Kidney (tissue), 13 donors: ENCODE measurements at regions not wholly inside any gene's neighbourhood (a gene's known extent, or its start where the extent isn't known, plus 50 kb on each side); places are given as distances from the start of the nearest gene placed in this dataset.

ENCODE experiments used
- DNase-seq, 5 donors: peaks; one replicate each; pipeline ENCODE4 v3.0.0-alpha.2; 2013 to 2020
- FAIRE-seq: peaks from 2 replicates; lab custom pipeline; 2012; peaks lifted over from hg19 to GRCh38; lab: Jason Lieb, UNC
- H3K27ac ChIP-seq, 2 donors: one replicate each; pipeline ENCODE4 v1.7.0; 2013; ENCODE audit warnings: low read depth in 2 of 2, low read length in 2 of 2, inconsistent platforms in 1 of 2
- H3K27me3 ChIP-seq: one replicate; pipeline ENCODE4 v1.7.1; 2013; ENCODE audit warnings: low read length, inconsistent platforms; ENCODE audit not compliant: control insufficient read depth, insufficient read depth
- H3K36me3 ChIP-seq, 3 donors: one replicate each; pipeline versions ENCODE4 v1.7.0 to v1.7.1; 2013; ENCODE audit warnings: low read length in 3 of 3, control low read depth in 1 of 3, inconsistent platforms in 1 of 3; ENCODE audit not compliant: insufficient read depth in 3 of 3, control insufficient read depth in 2 of 3
- H3K4me1 ChIP-seq, 3 donors: one replicate each; pipeline versions ENCODE4 v1.7.0 to v1.7.1; 2013; ENCODE audit warnings: low read length in 3 of 3, inconsistent platforms in 1 of 3, low read depth in 1 of 3; ENCODE audit not compliant: control insufficient read depth in 2 of 3, insufficient read depth in 2 of 3
- H3K4me3 ChIP-seq, 3 donors: one replicate each; pipeline versions ENCODE4 v1.7.0 to v1.8.1; 2013; ENCODE audit warnings: low read length in 3 of 3, control low read depth in 1 of 3, inconsistent platforms in 1 of 3
- H3K9ac ChIP-seq, 3 donors: one replicate each; pipeline versions ENCODE4 v1.7.0 to v1.7.1; 2013; ENCODE audit warnings: low read length in 3 of 3, control low read depth in 1 of 3, inconsistent platforms in 1 of 3
- H3K9me3 ChIP-seq, 3 donors: one replicate each; pipeline versions ENCODE4 v1.7.0 to v1.7.1; 2013; ENCODE audit warnings: low read length in 3 of 3, control low read depth in 1 of 3, inconsistent platforms in 1 of 3; ENCODE audit not compliant: control insufficient read depth in 2 of 3, insufficient read depth in 1 of 3
- intact Hi-C: fragments of 100-400 bp; cut with DNase I; formaldehyde crosslinking; loops from one replicate; pipeline ENCODE4 v1.11.1; 2022
- TF ChIP-seq, protein P1 (sequence below): IDR thresholded peaks from 3 replicates; pipeline ENCODE4 v1.5.1; 2012; ENCODE audit warnings: mild to moderate bottlenecking, moderate library complexity, borderline replicate concordance; ENCODE audit not compliant: insufficient read depth; ENCODE audit errors: extremely low read depth
- donor health status: control.
- donor health status: control.
- donor health status: control.
- donor health status: control.
- donor health status: control.
- donor health status: DM: yes; HTN: yes; CAD: no.
- donor health status: Normal renal cell carcinoma (clear cell type).

DNA sequence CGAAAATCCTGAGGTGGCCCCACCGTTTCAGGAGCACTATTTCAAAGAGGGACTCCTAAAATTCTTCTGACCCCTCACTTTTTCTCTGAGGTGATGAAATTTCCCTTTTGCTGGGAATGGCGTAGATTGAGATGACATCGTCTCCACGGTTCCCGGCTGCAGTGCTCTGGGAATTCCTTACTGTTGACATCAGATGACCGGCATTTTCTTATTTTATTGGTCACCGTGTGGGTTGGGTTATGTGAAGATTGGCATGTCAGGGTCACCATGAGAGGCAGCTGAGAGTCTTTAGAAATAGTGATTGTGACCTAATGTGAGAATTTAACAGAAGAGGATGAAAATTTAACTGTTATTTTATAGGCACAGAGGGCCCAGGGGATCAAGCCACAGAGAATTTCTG lies 356.7 kb downstream of the FGF9 start:
- no peak for FAIRE-seq
- intact Hi-C loops, result no loop called here

DNA sequence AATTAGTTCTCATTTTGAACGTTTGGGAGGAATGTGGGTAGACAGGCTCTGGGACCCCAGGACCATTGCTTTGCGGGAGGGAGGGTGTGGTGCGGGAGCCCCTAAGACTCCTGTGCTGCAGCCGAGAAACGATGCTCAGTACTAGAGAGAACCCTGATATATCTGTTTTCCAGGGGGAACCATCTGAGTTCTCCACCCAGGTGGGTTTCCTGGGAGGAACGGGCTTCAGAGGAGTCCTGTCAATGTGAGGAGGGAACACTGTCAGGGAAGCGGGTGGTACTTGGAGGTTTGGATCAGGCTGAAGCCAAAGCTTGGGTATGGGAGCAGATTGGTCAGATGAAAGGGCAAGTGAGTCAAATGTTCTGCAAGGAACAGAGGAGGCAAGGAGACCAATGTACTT lies 358.0 kb downstream of the FGF9 start:
- no peaks in the 10 kb centered on the region for H3K27me3 ChIP-seq
- FAIRE-seq (no peak), DNase-seq (no peak)
- H3K9ac ChIP-seq, result no peak overlapping the region
- intact Hi-C loops, result no loop called here
- H3K9me3 ChIP-seq, result no peaks in the 10 kb centered on the region
- no peak overlapping the region for H3K4me3 ChIP-seq
- H3K4me1 ChIP-seq, result no peaks in the 10 kb centered on the region
- no peaks in the 10 kb centered on the region for H3K36me3 ChIP-seq
- TF ChIP-seq, protein P1, sequence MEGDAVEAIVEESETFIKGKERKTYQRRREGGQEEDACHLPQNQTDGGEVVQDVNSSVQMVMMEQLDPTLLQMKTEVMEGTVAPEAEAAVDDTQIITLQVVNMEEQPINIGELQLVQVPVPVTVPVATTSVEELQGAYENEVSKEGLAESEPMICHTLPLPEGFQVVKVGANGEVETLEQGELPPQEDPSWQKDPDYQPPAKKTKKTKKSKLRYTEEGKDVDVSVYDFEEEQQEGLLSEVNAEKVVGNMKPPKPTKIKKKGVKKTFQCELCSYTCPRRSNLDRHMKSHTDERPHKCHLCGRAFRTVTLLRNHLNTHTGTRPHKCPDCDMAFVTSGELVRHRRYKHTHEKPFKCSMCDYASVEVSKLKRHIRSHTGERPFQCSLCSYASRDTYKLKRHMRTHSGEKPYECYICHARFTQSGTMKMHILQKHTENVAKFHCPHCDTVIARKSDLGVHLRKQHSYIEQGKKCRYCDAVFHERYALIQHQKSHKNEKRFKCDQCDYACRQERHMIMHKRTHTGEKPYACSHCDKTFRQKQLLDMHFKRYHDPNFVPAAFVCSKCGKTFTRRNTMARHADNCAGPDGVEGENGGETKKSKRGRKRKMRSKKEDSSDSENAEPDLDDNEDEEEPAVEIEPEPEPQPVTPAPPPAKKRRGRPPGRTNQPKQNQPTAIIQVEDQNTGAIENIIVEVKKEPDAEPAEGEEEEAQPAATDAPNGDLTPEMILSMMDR, result no peak
- H3K27ac ChIP-seq, result no peak overlapping the region

More for the DNA sequence above, 356.7 kb downstream of the FGF9 start:
- no peak overlapping the region for H3K4me3 ChIP-seq
- DNase-seq, result no peak
- no peak overlapping the region for H3K9ac ChIP-seq
- no peak overlapping the region for H3K27ac ChIP-seq
- no peaks in the 10 kb centered on the region for H3K27me3 ChIP-seq
- H3K4me1 ChIP-seq, result no peaks in the 10 kb centered on the region
- H3K9me3 ChIP-seq, result no peaks in the 10 kb centered on the region
- TF ChIP-seq, protein P1, result no peak
- H3K36me3 ChIP-seq, result no peaks in the 10 kb centered on the region

DNA sequence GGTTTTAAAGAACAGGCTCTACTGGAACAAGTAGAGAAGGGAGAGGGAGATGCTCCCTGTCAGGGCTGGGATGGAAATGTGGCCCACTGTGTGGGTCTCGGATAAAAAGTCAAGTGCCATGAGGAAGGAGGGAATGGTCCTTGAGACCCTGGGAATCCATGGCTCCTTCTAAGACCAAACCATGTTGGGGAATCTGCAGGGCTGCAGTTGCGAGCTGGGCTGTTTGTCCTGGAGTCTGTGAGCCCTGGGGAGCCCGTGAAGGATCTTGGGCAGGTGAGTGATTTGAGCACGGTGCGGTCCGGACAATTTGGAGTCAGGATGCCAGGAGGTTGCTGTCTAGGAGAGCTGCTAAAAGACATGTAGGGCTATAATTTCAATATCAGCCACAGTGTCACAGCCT lies 359.4 kb downstream of the FGF9 start:
- Histone ChIP-seq H3K36me3 (no peaks in the 10 kb centered on the region), H3K4me1 (no peaks in the 10 kb centered on the region), H3K27ac (no peak overlapping the region), H3K9me3 (no peaks in the 10 kb centered on the region), H3K27me3 (no peaks in the 10 kb centered on the region), H3K9ac (no peak overlapping the region), H3K4me3 (no peak overlapping the region)
- DNase-seq (no peak), FAIRE-seq (no peak)
- intact Hi-C loops, result no loop called here
- TF ChIP-seq, protein P1, result no peak

DNA sequence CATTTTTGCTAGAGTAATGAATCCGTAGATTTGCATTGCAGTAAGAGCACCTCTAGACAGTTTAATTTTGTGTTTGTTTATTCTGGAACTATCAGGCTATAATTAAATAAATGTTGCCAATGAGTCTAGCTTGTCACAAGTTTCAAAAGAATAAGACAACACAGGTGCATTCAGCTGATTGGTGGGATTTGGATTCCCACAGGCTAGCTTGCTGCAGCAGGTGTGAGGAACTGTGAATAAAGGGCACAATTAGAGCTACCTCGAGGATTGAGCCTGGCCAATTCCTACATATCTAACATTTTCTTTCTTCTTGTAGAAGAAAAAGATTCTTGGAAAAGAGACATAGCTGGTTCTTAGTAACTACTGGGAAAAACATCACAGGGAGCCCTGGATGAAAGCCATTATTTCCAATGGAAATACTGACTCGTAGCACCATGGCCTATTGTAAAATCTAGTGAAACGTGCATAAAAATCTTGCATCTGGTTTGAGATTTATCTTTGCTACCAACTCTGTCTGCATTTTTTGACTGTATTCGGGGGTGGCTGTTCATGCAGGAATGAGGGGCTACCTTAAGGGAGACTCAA lies 360.9 kb downstream of the FGF9 start:
- Histone ChIP-seq H3K9ac (no peak overlapping the region), H3K4me3 (no peak overlapping the region), H3K27ac (no peak overlapping the region), H3K36me3 (no peaks in the 10 kb centered on the region), H3K4me1 (no peaks in the 10 kb centered on the region), H3K27me3 (no peaks in the 10 kb centered on the region), H3K9me3 (no peaks in the 10 kb centered on the region)
- TF ChIP-seq, protein P1, result no peak
- FAIRE-seq (no peak), DNase-seq (no peak)
- intact Hi-C loops, result no loop called here
